Upper lobe of right lung (tissue), 1 donor: ENCODE measurements at regions not wholly inside any gene's neighbourhood (a gene's known extent, or its start where the extent isn't known, plus 50 kb on each side); places are given as distances from the start of the nearest gene placed in this dataset.

Experiments used
- ATAC-seq: fragments of 200-7000 bp; cut with Tn5 transposase; one replicate; pipeline ENCODE4 v1.9.1; 2020; ENCODE audit warnings: mild to moderate bottlenecking, moderate library complexity
- DNase-seq: peaks from one replicate; pipeline ENCODE4 v3.0.0-alpha.2; 2020
- H3K27ac ChIP-seq: fragments of 200-600 bp; one replicate; pipeline ENCODE4 v1.8.0; 2022
- H3K27me3 ChIP-seq: fragments of 200-600 bp; one replicate; pipeline ENCODE4 v1.8.0; 2022; ENCODE audit warnings: mild to moderate bottlenecking
- H3K36me3 ChIP-seq: fragments of 200-600 bp; one replicate; pipeline ENCODE4 v1.8.0; 2022
- H3K4me1 ChIP-seq: fragments of 200-600 bp; one replicate; pipeline ENCODE4 v1.8.0; 2022
- H3K4me3 ChIP-seq: fragments of 200-600 bp; one replicate; pipeline ENCODE4 v1.8.0; 2022; ENCODE audit warnings: mild to moderate bottlenecking
- H3K9me3 ChIP-seq: fragments of 200-600 bp; one replicate; pipeline ENCODE4 v1.8.0; 2022
- intact Hi-C: fragments of 100-400 bp; cut with DNase I; formaldehyde crosslinking; loops from one replicate; pipeline ENCODE4 v1.11.0; 2022
- TF ChIP-seq, protein P1 (sequence below): fragments of 200-600 bp; IDR thresholded peaks from one replicate; pipeline ENCODE4 v1.8.0; 2022; ENCODE audit warnings: antibody characterized with exemption
- donor health status: DM: no; HTN: yes; CAD: no; lungs with severe emphysema.

DNA sequence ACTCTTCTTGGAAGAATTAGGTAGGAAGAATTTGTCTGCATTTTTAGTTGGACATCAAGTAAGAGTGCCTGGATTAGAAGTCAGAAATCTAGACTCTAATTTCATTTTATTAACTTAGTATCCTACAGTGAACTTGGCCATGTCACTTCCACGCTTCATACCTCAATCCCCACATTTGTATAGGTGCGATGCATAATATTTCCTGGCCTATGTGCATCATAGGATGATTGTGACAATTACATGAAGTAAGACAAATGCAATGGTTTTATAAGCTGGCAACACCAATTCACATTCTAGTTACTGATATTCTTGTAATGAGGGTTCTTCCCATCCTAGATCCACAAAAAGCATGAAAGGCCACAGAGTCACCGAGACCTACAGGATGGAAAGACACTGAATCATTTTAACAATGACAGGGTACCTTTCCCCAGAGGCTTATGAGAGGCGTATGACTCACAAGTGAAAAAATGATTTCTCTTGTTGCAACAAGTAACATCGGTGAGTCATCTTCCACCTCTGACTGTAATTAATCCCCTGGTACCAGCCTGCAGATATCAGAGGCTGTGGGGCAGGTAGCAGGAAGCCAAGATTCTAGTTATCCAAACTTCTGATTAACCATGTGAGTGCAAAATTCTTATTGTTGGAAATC, 56.0 kb upstream of the OR5AK2 start:
- no peaks in the 10 kb centered on the region for H3K36me3 ChIP-seq
- no peaks in the 10 kb centered on the region for H3K4me1 ChIP-seq
- H3K9me3 ChIP-seq: no peaks in the 10 kb centered on the region
- no peaks in the 10 kb centered on the region for H3K27me3 ChIP-seq
- intact Hi-C loops: no loop called here
- ATAC-seq (no peak), DNase-seq (no peak)
- no peak overlapping the region for H3K4me3 ChIP-seq
- TF ChIP-seq, protein P1, sequence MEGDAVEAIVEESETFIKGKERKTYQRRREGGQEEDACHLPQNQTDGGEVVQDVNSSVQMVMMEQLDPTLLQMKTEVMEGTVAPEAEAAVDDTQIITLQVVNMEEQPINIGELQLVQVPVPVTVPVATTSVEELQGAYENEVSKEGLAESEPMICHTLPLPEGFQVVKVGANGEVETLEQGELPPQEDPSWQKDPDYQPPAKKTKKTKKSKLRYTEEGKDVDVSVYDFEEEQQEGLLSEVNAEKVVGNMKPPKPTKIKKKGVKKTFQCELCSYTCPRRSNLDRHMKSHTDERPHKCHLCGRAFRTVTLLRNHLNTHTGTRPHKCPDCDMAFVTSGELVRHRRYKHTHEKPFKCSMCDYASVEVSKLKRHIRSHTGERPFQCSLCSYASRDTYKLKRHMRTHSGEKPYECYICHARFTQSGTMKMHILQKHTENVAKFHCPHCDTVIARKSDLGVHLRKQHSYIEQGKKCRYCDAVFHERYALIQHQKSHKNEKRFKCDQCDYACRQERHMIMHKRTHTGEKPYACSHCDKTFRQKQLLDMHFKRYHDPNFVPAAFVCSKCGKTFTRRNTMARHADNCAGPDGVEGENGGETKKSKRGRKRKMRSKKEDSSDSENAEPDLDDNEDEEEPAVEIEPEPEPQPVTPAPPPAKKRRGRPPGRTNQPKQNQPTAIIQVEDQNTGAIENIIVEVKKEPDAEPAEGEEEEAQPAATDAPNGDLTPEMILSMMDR: no peak
- H3K27ac ChIP-seq: no peak overlapping the region

DNA sequence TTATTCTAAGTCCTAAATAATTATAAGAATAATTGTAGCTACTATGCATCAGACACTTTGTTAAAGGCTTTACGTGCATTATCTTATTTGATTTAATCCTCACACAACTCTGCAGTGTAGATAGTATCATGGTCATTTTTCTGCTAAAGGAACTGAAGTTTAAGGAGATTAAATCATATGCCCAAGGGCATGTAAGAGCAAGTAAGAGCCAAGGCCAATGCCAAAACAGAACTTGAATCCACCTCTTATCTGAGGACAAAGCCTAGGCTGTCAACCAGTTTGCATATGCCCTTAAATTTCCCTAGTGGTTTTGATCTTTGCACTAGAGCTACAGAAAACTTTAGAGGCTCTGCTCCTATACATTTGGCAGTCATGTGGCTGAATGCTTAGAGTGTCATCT, 65.6 kb upstream of the OR5AK2 start:
- no peaks in the 10 kb centered on the region for H3K4me1 ChIP-seq
- H3K4me3 ChIP-seq: no peak overlapping the region
- H3K36me3 ChIP-seq: no peaks in the 10 kb centered on the region
- no peak for DNase-seq
- H3K9me3 ChIP-seq: peaks cover 3% of the 10 kb centered on the region
- intact Hi-C loops: no loop called here
- no peak for ATAC-seq
- TF ChIP-seq, protein P1: no peak
- H3K27ac ChIP-seq: no peak overlapping the region
- no peaks in the 10 kb centered on the region for H3K27me3 ChIP-seq

DNA sequence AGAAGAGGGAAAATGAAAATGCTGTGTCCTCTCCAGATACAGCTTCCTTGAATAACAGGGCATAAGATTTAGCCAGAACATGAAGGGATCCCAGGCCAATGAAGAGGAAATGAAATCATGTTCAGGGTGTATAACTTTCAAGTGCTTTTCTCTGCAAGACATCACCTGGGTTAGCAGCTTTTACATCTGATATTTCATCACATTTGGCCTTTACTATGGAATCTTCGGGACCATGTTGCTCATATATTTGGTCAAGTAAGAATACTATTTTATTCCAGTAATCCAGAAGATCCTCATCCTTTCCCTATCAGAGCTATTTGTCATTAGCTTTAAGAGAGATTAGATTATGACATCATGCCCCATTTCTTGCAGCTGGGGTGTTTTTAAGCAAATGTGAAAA, 66.3 kb upstream of the OR5AK2 start:
- TF ChIP-seq, protein P1: no peak
- no peaks in the 10 kb centered on the region for H3K27me3 ChIP-seq
- ATAC-seq (no peak), DNase-seq (no peak)
- intact Hi-C loops: no loop called here
- no peaks in the 10 kb centered on the region for H3K4me1 ChIP-seq
- H3K27ac ChIP-seq: no peak overlapping the region
- peaks cover 3% of the 10 kb centered on the region for H3K9me3 ChIP-seq
- H3K36me3 ChIP-seq: no peaks in the 10 kb centered on the region
- no peak overlapping the region for H3K4me3 ChIP-seq

DNA sequence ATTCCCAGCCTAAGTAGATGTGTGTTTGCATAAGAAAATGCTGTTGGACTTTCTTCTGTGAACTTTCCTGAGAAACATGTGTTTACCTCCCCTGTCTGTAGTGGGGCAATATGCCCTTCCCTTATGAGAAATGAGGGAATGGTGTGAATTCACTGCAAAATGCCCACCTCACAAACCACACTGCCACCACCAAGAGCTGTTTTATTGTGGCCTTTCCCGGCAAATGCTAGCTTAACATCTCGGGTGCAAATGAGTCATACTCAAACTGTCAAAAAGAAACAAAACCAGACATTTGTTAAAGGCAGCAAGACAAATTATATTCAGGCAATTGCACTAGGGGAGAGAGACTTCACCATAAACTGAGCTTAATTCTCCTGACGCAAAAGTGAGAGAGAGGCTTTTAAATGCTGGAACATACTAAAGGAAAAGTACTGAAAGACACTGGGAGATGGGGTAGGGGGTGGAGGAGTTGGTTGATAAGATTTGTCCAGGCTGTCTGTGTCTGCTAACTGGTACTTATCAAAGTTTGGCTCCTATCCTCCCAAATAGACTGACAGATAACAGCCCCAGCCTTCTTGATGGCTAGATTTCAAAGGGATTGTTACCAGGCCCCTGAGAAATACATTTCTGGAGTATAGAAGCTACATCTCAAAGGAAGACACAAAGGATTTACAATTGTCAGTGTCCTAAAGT, 70.9 kb upstream of the OR5AK2 start:
- Histone ChIP-seq H3K4me3 (no peak overlapping the region), H3K27me3 (no peaks in the 10 kb centered on the region), H3K4me1 (peaks cover 5% of the 10 kb centered on the region), H3K27ac (no peak overlapping the region), H3K9me3 (peaks cover 3% of the 10 kb centered on the region), H3K36me3 (no peaks in the 10 kb centered on the region)
- DNase-seq (no peak), ATAC-seq (no peak)
- TF ChIP-seq, protein P1: no peak
- intact Hi-C loops: no loop called here

DNA sequence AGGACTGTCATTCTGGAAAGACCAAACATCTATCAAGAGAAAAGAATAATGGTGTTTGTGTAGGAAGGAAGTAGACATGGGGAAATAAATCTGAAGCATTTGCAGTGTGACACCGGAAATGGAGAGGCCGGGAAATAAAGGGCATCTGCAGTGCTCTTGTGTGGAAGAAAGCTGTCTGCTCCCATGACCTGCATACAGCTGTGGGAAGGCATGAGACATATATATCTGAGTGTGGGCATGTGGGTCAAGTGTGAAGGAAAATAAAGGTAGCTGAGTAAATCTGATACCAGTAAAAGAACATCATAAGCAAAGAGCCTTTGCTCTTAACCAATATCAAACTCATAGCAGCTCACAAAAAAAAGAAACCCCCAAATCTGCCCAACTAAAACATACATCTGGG, 72.1 kb upstream of the OR5AK2 start:
- intact Hi-C loops: no loop called here
- Histone ChIP-seq H3K27me3 (no peaks in the 10 kb centered on the region), H3K4me3 (no peak overlapping the region), H3K9me3 (peaks cover 3% of the 10 kb centered on the region), H3K4me1 (peaks cover 5% of the 10 kb centered on the region), H3K27ac (peak overlapping the region; percentile 17), H3K36me3 (no peaks in the 10 kb centered on the region)
- peak; percentile 13 for ATAC-seq
- DNase-seq: no peak
- TF ChIP-seq, protein P1: no peak
